ENCODE measurements at regions not wholly inside any gene's neighbourhood (a gene's known extent, or its start where the extent isn't known, plus 50 kb on each side); places are given as distances from the start of the nearest gene placed in this dataset.

DNA sequence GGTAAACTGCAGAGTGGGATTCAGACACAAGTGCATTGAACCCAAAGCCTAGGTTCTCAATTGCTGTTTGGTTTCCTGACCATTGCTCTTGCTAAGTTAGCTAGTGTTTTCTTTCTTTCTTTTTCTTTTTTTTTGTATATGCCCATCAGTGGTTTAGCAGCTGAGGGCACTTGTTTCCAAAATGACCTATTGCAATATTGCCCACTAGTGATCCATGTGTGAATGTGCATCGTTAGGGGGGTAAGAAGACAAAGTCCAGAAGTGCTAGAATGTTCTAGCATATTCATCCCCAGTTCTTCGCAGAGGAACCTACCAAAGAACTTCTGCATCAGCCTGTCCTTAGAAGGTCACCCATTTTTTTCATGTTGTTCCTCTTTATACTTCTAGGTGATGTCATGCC lies 252.8 kb upstream of the GPR26 start:
- DNase-seq (ENCODE audit: low read depth), result no peak
- TF ChIP-seq, protein P1, sequence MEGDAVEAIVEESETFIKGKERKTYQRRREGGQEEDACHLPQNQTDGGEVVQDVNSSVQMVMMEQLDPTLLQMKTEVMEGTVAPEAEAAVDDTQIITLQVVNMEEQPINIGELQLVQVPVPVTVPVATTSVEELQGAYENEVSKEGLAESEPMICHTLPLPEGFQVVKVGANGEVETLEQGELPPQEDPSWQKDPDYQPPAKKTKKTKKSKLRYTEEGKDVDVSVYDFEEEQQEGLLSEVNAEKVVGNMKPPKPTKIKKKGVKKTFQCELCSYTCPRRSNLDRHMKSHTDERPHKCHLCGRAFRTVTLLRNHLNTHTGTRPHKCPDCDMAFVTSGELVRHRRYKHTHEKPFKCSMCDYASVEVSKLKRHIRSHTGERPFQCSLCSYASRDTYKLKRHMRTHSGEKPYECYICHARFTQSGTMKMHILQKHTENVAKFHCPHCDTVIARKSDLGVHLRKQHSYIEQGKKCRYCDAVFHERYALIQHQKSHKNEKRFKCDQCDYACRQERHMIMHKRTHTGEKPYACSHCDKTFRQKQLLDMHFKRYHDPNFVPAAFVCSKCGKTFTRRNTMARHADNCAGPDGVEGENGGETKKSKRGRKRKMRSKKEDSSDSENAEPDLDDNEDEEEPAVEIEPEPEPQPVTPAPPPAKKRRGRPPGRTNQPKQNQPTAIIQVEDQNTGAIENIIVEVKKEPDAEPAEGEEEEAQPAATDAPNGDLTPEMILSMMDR (IDR thresholded peaks at IDR 0.05; ENCODE audit: control insufficient read depth, insufficient read depth, low read depth, low read length, missing control alignments), result no peak
- H3K4me3 ChIP-seq (ENCODE audit: control insufficient read depth, low read depth, low read length), result no peak overlapping the region

DNA sequence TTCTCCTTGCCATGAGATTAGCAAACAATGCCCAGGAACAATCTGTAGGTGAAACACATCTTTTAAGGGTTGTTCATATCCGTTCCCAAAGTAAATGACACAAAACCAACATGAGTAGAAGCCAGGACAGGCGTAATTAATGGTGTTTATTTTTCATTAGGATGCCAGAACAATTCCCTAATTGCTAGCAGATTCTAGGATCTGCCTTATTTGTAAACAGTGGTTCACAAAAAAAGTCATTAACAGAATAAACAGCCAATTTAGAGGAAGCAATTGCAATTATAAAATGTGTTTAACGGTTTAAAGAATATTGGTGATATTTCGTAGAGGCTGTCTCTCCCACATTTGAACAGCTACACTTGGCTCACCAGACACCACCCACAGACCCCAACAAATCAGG lies 250.6 kb upstream of the GPR26 start:
- H3K4me3 ChIP-seq (ENCODE audit: control insufficient read depth, low read depth, low read length), result no peak overlapping the region
- TF ChIP-seq, protein P1 (IDR thresholded peaks at IDR 0.05; ENCODE audit: control insufficient read depth, insufficient read depth, low read depth, low read length, missing control alignments), result no peak
- no peak for DNase-seq (ENCODE audit: low read depth)

DNA sequence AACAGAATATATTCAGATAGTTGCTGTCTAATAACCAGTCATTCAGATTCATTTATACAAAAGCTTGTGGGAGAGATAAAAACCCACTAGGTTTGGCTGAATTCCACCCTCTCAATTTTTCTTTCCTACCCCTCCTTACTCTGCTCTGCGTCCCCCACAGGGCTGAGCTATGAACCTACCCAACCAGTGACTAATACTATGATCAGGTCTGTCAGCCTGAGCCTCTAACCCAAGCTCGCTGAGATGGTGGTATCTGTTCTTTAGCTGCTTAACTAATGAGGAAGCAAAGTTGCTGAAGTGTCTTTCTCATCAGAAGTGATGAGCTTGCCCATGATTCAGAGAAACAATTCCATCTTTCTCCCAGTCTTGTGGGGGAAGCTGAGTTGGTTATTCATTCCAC lies 248.7 kb upstream of the GPR26 start:
- TF ChIP-seq, protein P1 (IDR thresholded peaks at IDR 0.05; ENCODE audit: control insufficient read depth, insufficient read depth, low read depth, low read length, missing control alignments), result no peak
- DNase-seq (ENCODE audit: low read depth), result no peak
- no peak overlapping the region for H3K4me3 ChIP-seq (ENCODE audit: control insufficient read depth, low read depth, low read length)

DNA sequence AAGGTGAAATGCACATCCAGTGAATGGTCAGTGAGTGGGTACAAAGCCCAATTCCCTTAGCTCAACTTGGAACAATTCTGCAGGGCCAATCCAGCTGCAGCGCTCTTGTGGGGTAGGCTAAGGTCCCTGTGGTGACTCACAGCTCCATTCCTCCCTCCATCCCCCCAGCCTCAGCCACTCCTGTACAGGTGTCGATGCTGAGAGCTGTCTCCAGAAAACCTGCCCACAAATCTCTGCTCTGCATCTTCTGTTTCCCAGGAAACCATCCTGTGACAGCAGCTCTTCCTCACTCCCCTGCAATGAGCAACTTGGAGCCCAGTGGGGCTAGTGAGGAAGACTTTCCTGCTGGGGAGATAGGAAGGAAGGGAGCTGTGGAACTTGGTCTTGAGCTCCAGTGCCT lies 244.7 kb upstream of the GPR26 start:
- no peak overlapping the region for H3K4me3 ChIP-seq (ENCODE audit: control insufficient read depth, low read depth, low read length)
- DNase-seq (ENCODE audit: low read depth), result no peak
- TF ChIP-seq, protein P1 (IDR thresholded peaks at IDR 0.05; ENCODE audit: control insufficient read depth, insufficient read depth, low read depth, low read length, missing control alignments), result no peak

DNA sequence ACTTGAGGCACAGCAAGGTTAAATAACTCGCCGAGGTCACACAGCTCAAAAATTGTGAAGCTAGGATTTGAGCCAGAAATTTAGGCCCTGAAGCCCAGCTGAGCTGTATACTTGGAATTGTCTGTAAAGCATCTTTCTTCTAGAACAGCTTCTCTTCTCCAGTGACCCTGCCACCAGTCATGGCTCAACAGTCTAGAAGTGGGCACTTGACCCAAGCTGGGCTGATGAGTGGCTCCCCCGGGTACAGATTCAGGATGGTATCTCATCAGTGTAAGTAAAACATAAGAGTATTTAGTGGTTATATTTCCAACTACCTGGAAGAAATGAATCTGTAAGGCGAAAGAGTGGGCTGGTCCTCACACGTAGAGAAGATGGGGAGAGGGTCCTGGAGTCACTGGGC lies 243.9 kb upstream of the GPR26 start:
- no peak for DNase-seq (ENCODE audit: low read depth)
- H3K4me3 ChIP-seq (ENCODE audit: control insufficient read depth, low read depth, low read length), result no peak overlapping the region
- TF ChIP-seq, protein P1 (IDR thresholded peaks at IDR 0.05; ENCODE audit: control insufficient read depth, insufficient read depth, low read depth, low read length, missing control alignments), result no peak

DNA sequence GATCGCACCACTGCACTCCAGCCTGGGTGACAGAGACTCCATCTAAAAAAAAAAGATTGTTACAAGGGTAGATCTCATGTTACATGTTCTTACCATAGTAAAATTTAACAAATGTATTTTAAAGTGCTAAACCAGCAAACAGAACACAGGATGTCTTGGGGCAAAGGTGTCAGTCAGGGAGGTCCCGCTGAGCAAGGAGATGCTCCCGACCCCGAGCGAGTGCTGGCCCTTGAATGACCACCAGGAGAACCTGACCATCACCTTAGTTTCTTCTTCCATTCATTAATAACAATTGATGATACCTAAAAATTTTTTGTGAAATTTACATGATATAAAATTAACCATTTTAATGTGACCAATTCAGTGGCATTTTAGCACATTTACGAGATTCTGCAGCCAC lies 241.6 kb upstream of the GPR26 start:
- TF ChIP-seq, protein P1 (IDR thresholded peaks at IDR 0.05; ENCODE audit: control insufficient read depth, insufficient read depth, low read depth, low read length, missing control alignments), result no peak
- no peak for DNase-seq (ENCODE audit: low read depth)
- no peak overlapping the region for H3K4me3 ChIP-seq (ENCODE audit: control insufficient read depth, low read depth, low read length)

DNA sequence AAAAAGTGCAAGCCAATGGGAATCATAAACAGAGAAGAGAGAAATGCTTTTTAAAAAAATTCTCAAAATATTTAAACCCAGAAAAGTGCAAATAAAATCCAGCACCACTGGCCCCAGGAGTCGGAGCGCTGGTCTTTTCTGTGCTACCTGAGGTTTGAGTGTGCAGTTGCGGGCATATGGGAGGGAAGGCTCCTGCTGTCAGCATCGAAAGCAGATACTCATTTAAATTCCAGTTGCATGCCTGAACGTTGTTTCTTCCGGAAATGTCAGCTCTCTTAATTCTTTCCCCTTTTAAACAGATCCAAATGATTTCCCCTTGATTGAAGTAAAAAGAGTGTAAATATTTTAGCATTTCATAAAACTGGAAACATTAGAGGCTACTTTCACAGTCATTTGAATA lies 240.5 kb upstream of the GPR26 start:
- no peak for DNase-seq (ENCODE audit: low read depth)
- TF ChIP-seq, protein P1 (IDR thresholded peaks at IDR 0.05; ENCODE audit: control insufficient read depth, insufficient read depth, low read depth, low read length, missing control alignments), result no peak
- H3K4me3 ChIP-seq (ENCODE audit: control insufficient read depth, low read depth, low read length), result no peak overlapping the region
